22Rv1 (cell line): ENCODE measurements at regions not wholly inside any gene's neighbourhood (a gene's known extent, or its start where the extent isn't known, plus 50 kb on each side); places are given as distances from the start of the nearest gene placed in this dataset.

Source experiments
- H3K27ac ChIP-seq: fragments of 450-650 bp; 2 replicates; pipeline ENCODE4 v1.5.1; 2017
- ZFX ChIP-seq: fragments of 450-650 bp; IDR thresholded peaks from 2 replicates; pipeline ENCODE4 v1.6.1; 2017; ENCODE audit warnings: antibody characterized with exemption, borderline replicate concordance
- TF ChIP-seq, protein P1 (sequence below): fragments of 450-650 bp; IDR thresholded peaks from 2 replicates; pipeline ENCODE4 v1.5.1; 2017; ENCODE audit warnings: mild to moderate bottlenecking

DNA sequence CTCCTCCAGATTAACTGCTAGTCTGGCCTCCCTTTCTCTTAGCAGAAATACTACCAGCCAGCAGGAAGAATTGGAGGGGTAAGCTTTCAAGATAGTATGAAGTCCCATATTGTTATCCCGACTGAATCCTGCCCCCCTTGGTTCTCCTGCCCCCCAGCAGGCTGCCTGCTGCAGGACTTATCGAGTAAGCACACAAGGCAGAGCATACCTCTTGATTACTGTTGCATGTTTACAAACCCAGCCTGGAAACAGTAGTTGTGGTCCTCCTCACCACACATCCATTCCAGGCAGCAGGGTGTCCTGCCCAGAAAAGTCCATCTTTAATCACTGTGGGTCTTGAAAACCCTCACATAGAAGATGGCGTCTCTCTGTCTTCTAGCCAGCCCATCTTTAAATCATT lies 66.8 kb upstream of the PPP2R3A start:
- no peak overlapping the region for H3K27ac ChIP-seq
- TF ChIP-seq, protein P1, sequence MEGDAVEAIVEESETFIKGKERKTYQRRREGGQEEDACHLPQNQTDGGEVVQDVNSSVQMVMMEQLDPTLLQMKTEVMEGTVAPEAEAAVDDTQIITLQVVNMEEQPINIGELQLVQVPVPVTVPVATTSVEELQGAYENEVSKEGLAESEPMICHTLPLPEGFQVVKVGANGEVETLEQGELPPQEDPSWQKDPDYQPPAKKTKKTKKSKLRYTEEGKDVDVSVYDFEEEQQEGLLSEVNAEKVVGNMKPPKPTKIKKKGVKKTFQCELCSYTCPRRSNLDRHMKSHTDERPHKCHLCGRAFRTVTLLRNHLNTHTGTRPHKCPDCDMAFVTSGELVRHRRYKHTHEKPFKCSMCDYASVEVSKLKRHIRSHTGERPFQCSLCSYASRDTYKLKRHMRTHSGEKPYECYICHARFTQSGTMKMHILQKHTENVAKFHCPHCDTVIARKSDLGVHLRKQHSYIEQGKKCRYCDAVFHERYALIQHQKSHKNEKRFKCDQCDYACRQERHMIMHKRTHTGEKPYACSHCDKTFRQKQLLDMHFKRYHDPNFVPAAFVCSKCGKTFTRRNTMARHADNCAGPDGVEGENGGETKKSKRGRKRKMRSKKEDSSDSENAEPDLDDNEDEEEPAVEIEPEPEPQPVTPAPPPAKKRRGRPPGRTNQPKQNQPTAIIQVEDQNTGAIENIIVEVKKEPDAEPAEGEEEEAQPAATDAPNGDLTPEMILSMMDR, result no peak
- TF ChIP-seq ZFX, result no peak

DNA sequence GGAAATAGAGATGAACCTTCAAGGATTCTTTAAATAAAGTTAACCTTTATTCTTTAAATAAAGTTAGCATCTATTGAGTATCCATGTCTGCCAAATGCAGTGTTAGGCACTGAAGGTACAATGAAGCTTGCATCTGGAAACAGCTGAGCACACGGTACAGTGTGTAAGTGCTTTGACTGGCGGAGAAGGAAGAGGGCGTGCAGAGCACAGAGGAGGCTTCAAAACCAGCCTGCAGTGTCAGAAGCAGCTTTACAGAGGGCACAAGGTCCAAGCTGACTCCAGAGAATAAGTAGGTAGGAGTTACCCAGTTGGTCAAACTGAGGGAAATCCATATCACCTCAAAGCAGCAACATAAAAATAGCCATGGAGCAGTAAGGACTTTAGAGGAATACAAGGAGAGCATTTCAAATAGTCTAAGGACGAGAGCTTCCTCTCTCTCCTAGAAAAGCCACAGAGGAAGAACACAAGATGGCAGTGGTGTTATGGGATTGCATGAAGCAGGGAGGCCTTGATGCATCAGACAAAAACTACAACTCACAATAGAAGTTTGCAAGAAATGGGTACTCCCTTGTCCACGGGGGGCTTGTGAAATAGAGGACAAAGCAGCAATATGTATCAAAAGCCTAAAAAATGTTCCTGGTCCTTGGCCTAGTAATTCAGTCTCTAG lies 60.3 kb upstream of the PPP2R3A start:
- TF ChIP-seq ZFX, result no peak
- TF ChIP-seq, protein P1, result no peak; the same call in 1 of the 2 replicates
- no peak overlapping the region for H3K27ac ChIP-seq

DNA sequence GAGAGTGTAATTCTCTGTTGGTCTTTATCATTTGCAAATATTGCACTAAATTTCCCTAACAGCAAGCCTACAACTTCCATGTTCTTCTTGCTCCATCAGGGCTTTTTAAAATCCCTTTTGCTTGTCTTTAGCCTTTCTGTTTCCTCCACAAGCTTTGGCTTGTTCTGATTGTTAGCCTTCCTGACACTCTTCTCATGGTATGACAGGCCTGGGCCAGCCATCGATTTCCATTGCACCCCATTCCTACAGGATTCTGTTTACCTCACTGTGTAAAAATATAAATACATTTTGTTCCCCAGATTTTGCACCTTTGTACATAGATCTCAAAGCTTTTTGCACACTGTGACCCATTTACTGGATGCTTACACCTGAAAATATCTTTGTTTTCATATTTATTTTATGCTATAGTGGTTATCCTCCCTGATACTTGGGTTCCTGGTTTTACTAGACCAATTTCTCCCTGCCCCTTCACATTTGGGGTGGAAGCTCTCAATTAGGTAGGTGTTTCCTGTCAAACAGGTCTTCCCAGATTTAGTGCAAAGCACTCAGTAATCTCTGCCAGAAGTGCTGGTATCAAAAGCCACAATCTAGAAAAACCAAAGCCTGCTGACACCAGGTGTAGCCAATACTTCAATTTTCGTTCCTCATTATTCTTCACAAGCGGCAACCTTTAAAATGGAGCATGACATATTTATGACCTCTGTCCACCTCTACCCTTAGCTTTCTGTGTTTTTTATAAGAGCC lies 57.9 kb upstream of the PPP2R3A start:
- H3K27ac ChIP-seq, result no peak overlapping the region
- TF ChIP-seq, protein P1, result no peak
- no peak for TF ChIP-seq ZFX

DNA sequence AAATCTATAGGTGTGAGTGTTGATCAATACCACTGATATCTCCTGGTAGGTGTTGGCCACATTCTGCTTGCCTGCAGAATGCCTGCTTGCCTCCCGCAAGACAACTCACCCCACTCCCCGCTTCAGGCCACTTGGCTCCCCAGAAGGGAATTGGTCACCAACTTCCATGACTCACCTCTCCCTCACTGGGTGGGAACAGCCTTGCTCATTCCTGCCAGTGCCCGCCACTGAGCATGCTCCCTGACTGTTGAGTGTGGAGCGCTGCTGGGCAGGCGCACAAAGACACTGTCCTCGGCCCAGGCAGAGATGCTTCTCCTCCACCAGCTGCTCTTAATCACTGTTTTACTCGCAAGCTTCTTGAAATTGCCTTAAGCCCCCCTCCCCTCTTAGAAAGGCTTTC lies 57.3 kb upstream of the PPP2R3A start:
- H3K27ac ChIP-seq, result no peak overlapping the region
- TF ChIP-seq, protein P1, result no peak
- no peak for TF ChIP-seq ZFX

DNA sequence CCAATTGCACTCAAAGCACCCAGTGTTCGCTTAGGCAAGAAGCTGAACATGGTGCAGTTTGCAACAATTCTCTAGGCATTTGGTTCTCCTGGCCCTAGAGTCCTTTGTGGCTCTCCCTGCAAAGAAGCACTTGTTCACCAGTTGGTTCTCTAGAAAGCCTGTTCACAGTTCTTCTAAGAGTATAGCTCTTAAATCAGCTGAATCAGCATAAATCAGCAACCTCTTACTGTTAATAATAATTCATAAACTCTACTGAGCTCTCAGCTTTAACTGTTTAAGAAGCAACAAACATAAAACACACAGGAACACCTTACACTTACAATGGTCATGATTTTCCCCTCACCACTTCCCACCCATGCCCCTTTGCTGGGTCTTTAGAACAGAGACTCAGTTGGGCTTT lies 56.8 kb upstream of the PPP2R3A start:
- no peak overlapping the region for H3K27ac ChIP-seq
- TF ChIP-seq ZFX, result no peak
- TF ChIP-seq, protein P1, result no peak

DNA sequence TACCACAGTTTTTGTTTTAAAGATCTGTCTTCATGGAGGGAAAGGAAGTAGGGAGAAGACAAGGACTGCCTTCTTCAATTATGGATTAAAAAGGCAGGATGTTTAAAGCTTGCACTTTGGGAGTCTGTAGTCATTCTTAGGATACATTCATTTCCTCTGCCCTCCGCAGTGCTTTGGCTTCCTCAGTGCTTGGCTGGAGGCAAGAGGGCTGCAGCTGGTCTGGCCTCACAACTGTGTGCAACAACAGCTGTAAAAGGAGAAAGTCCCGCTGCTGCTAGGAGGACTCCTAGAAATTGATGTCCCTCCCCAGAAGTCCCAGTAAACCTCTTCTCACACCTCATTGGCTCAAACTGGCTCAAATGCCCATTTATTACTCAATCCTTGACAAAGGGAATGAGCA lies 54.4 kb upstream of the PPP2R3A start:
- TF ChIP-seq, protein P1, result no peak
- no peak for TF ChIP-seq ZFX
- no peak overlapping the region for H3K27ac ChIP-seq

DNA sequence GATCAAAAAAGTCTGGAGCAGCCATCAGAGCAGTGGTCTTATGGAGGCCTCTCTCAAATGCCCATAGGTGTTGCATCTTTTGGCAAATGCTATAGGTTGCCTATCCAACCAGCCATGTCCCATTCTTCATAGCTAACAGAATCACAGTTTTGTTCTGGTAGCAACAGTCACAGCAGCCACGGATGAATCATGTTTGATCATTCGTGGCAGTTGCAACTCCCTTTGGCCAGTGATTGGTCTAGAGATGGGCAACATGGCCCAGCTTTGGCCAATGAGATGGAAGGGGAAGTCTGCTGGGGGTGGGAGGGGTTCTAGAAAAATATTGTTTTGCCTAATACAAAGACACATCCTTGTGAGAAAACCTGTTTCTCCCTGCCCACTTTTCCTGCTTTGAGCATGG lies 50.3 kb upstream of the PPP2R3A start:
- no peak overlapping the region for H3K27ac ChIP-seq
- TF ChIP-seq, protein P1, result no peak
- TF ChIP-seq ZFX, result no peak
